ENCODE measurements at regions not wholly inside any gene's neighbourhood (a gene's known extent, or its start where the extent isn't known, plus 50 kb on each side); places are given as distances from the start of the nearest gene placed in this dataset.

DNA sequence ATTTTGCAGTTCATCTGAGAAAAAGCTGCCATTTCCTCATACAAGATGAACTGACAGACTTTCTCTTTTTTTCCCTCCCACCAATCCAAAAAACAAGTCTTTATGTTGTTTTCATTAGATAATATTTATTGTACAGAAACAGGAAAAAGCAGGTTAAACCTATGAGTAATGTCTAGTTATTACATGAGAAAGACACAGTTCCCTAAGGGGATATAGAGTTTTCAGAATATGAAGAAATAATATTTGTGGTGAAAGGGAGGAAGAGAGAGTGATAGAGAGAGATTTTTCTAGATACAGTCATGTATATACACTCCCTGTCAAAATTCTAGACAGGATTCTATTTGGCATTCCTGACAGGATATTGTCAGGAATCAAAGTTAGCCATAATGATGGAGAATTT is 392.4 kb downstream of the BMP2 start:
- TF ChIP-seq SP1 (IDR thresholded peaks at IDR 0.05) (no peak), PKNOX1 (IDR thresholded peaks at IDR 0.05) (no peak), FOXM1 (IDR thresholded peaks at IDR 0.05; ENCODE audit: borderline replicate concordance) (no peak), FOXK2 (IDR thresholded peaks at IDR 0.05) (no peak), FOXA1 (IDR thresholded peaks at IDR 0.05) (no peak), ZNF384 (IDR thresholded peaks at IDR 0.05) (no peak), ELF4 (IDR thresholded peaks at IDR 0.05) (no peak), TARDBP (IDR thresholded peaks at IDR 0.05) (no peak), HDGF (IDR thresholded peaks at IDR 0.05; ENCODE audit: borderline replicate concordance) (no peak), ARNT (IDR thresholded peaks at IDR 0.05) (no peak), BHLHE40 (IDR thresholded peaks at IDR 0.05; ENCODE audit: borderline replicate concordance) (no peak), L3MBTL2 (conservative IDR thresholded peaks at IDR 0.05) (no peak), SUZ12 (IDR thresholded peaks at IDR 0.05) (no peak), LEF1 (IDR thresholded peaks at IDR 0.05; ENCODE audit: borderline replicate concordance) (no peak)
